Activated CD4-positive, alpha-beta T cell treated with anti-CD3 and anti-CD28 coated beads for 48 hours (primary cell): ENCODE measurements at regions not wholly inside any gene's neighbourhood (a gene's known extent, or its start where the extent isn't known, plus 50 kb on each side); places are given as distances from the start of the nearest gene placed in this dataset.
"Not testable (repeated sequence)": the region's sequence is repeated elsewhere in the genome, so short reads cannot be mapped to it uniquely, and the experiment has no call there.

Experiments
- DNase-seq: peaks from one replicate; pipeline ENCODE4 v3.0.0-alpha.2; 2020

GRCh38 chr10:36479073-36479472 is 646.3 kb upstream of the ANKRD30A start:
- DNase-seq: no peak

- no peak for DNase-seq
Measured at GRCh38 chr10:36476399-36476798, 649.0 kb upstream of the ANKRD30A start.

GRCh38 chr10:36475746-36476145 is 649.7 kb upstream of the ANKRD30A start:
- no peak for DNase-seq

GRCh38 chr10:36474456-36474855 is 650.9 kb upstream of the ANKRD30A start:
- DNase-seq: no peak

- DNase-seq: no peak
Measured at GRCh38 chr10:36473122-36473521, 652.3 kb upstream of the ANKRD30A start.

GRCh38 chr10:36469585-36469984 is 655.8 kb upstream of the ANKRD30A start:
- no peak for DNase-seq

GRCh38 chr10:36468620-36469019 is 656.8 kb upstream of the ANKRD30A start:
- no peak for DNase-seq

- no peak for DNase-seq
Measured at GRCh38 chr10:36465604-36466379, 659.6 kb upstream of the ANKRD30A start.

- no peak for DNase-seq
Measured at GRCh38 chr10:36464291-36464690, 661.1 kb upstream of the ANKRD30A start.

GRCh38 chr10:36463390-36463789 is 662.0 kb upstream of the ANKRD30A start:
- DNase-seq: no peak

- DNase-seq: no peak
Measured at GRCh38 chr10:36462194-36462593, 663.2 kb upstream of the ANKRD30A start.

GRCh38 chr10:36458437-36458836 is 667.0 kb upstream of the ANKRD30A start:
- DNase-seq: not testable (repeated sequence)

- no peak for DNase-seq
Measured at GRCh38 chr10:36457751-36458150, 667.6 kb upstream of the ANKRD30A start.

- DNase-seq: no peak
Measured at GRCh38 chr10:36455526-36456133, 669.8 kb upstream of the ANKRD30A start.

GRCh38 chr10:36452851-36453250 is 672.5 kb upstream of the ANKRD30A start:
- DNase-seq: no peak

- no peak for DNase-seq
Measured at GRCh38 chr10:36451391-36451970, 673.9 kb upstream of the ANKRD30A start.

GRCh38 chr10:36450380-36450779 is 675.0 kb upstream of the ANKRD30A start:
- no peak for DNase-seq

- DNase-seq: no peak
Measured at GRCh38 chr10:36448760-36449691, 676.4 kb upstream of the ANKRD30A start.

GRCh38 chr10:36446881-36447280 is 678.5 kb upstream of the ANKRD30A start:
- no peak for DNase-seq

- DNase-seq: no peak
Measured at GRCh38 chr10:36443233-36443632, 682.2 kb upstream of the ANKRD30A start.

GRCh38 chr10:36441557-36441956 is 683.8 kb upstream of the ANKRD30A start:
- DNase-seq: no peak

GRCh38 chr10:36440539-36440938 is 684.9 kb upstream of the ANKRD30A start:
- DNase-seq: no peak

GRCh38 chr10:36437367-36437766 is 688.0 kb upstream of the ANKRD30A start:
- DNase-seq: no peak
